ENCODE measurements at regions not wholly inside any gene's neighbourhood (a gene's known extent, or its start where the extent isn't known, plus 50 kb on each side); places are given as distances from the start of the nearest gene placed in this dataset.

DNA sequence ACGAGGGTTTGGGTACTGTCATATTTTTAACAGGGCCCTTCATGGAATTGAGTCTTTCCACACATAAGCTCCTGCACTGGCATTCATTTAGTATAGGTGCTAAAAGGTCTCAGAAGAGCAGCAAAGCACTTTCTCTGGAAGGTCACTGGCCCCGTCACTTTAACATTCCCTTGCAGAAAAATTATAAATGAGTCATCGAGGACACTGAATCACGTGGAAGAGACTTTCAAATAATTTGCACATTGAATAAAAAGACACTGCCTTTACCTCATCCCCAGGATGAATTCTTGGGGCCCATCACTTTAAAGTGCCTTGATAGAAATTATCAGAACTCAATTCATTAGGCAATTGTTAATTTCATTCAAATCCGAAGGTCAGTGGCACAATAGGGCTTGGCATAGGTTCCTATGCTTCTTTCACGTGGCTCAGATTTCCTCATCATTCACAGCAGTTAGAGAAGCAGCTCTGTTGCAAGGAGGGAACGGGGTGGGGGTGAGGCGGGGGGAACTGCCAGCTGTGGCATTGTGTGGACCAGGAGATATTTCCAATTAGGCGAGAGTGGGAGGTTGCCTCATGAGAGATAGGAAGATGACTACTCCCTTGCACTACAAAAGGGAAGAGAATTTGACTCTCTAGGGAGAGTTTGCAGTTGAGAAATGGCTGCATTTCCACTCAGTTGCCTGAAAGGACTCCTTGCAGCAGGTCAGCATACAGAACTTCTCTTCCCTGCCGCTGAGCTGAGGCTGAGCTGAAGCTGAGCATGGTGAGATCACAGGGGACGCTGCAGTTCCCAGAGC is 86.3 kb upstream of the NPAS2 start:
- no peak for FAIRE-seq
- ChIA-PET CTCF (no interaction called here), RAD21 (ENCODE audit: unreplicated experiment) (no interaction called here), SMC1A (ENCODE audit: uncharacterized antibody, unreplicated experiment) (no interaction called here), POLR2A (no interaction called here)
- TF ChIP-seq, protein P1, sequence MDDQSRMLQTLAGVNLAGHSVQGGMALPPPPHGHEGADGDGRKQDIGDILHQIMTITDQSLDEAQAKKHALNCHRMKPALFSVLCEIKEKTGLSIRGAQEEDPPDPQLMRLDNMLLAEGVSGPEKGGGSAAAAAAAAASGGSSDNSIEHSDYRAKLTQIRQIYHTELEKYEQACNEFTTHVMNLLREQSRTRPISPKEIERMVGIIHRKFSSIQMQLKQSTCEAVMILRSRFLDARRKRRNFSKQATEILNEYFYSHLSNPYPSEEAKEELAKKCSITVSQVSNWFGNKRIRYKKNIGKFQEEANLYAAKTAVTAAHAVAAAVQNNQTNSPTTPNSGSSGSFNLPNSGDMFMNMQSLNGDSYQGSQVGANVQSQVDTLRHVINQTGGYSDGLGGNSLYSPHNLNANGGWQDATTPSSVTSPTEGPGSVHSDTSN (IDR thresholded peaks at IDR 0.05; ENCODE audit: insufficient replicate concordance, low read depth, low read length) = no peak
- TF ChIP-seq, protein P2, sequence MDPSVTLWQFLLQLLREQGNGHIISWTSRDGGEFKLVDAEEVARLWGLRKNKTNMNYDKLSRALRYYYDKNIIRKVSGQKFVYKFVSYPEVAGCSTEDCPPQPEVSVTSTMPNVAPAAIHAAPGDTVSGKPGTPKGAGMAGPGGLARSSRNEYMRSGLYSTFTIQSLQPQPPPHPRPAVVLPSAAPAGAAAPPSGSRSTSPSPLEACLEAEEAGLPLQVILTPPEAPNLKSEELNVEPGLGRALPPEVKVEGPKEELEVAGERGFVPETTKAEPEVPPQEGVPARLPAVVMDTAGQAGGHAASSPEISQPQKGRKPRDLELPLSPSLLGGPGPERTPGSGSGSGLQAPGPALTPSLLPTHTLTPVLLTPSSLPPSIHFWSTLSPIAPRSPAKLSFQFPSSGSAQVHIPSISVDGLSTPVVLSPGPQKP (IDR thresholded peaks at IDR 0.05; ENCODE audit: low read depth, low read length) = no peak
- TF ChIP-seq STAT3 (IDR thresholded peaks at IDR 0.05; ENCODE audit: low read depth, low read length) (no peak), RUNX3 (IDR thresholded peaks at IDR 0.05; ENCODE audit: low read length) (no peak), NRF1 (conservative IDR thresholded peaks at IDR 0.05; ENCODE audit: low read depth, low read length) (no peak), SUPT20H (IDR thresholded peaks at IDR 0.05; ENCODE audit: borderline replicate concordance, control insufficient read depth, low read depth, low read length) (no peak)
- TF ChIP-seq, protein P3, sequence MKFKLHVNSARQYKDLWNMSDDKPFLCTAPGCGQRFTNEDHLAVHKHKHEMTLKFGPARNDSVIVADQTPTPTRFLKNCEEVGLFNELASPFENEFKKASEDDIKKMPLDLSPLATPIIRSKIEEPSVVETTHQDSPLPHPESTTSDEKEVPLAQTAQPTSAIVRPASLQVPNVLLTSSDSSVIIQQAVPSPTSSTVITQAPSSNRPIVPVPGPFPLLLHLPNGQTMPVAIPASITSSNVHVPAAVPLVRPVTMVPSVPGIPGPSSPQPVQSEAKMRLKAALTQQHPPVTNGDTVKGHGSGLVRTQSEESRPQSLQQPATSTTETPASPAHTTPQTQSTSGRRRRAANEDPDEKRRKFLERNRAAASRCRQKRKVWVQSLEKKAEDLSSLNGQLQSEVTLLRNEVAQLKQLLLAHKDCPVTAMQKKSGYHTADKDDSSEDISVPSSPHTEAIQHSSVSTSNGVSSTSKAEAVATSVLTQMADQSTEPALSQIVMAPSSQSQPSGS (IDR thresholded peaks at IDR 0.05; ENCODE audit: low read length) = no peak
- TF ChIP-seq, protein P4, sequence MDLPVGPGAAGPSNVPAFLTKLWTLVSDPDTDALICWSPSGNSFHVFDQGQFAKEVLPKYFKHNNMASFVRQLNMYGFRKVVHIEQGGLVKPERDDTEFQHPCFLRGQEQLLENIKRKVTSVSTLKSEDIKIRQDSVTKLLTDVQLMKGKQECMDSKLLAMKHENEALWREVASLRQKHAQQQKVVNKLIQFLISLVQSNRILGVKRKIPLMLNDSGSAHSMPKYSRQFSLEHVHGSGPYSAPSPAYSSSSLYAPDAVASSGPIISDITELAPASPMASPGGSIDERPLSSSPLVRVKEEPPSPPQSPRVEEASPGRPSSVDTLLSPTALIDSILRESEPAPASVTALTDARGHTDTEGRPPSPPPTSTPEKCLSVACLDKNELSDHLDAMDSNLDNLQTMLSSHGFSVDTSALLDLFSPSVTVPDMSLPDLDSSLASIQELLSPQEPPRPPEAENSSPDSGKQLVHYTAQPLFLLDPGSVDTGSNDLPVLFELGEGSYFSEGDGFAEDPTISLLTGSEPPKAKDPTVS (IDR thresholded peaks at IDR 0.05; ENCODE audit: low read depth, low read length) = no peak
- TF ChIP-seq, protein P5, sequence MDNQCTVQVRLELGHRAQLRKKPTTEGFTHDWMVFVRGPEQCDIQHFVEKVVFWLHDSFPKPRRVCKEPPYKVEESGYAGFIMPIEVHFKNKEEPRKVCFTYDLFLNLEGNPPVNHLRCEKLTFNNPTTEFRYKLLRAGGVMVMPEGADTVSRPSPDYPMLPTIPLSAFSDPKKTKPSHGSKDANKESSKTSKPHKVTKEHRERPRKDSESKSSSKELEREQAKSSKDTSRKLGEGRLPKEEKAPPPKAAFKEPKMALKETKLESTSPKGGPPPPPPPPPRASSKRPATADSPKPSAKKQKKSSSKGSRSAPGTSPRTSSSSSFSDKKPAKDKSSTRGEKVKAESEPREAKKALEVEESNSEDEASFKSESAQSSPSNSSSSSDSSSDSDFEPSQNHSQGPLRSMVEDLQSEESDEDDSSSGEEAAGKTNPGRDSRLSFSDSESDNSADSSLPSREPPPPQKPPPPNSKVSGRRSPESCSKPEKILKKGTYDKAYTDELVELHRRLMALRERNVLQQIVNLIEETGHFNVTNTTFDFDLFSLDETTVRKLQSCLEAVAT (IDR thresholded peaks at IDR 0.05) = no peak
- in situ Hi-C loops (cut with MboI) = loop anchor here (10.0 kb wide), 1 partner anchor 251 kb away; no protein-coding TSS in a partner anchor
- 26% methylated on average over 11 of the region's 11 CpGs for WGBS (ENCODE audit: insufficient coverage, insufficient replicate concordance, low lambda C conversion rate, missing lambda C conversion rate)
- H3K9ac ChIP-seq (ENCODE audit: control insufficient read depth, insufficient read depth, low read length) = no peak overlapping the region
- no peak overlapping the region for H3K27ac ChIP-seq (ENCODE audit: control insufficient read depth, insufficient read depth)
- no peak for ATAC-seq
- no peaks in the 10 kb centered on the region for H4K20me1 ChIP-seq (ENCODE audit: control insufficient read depth, insufficient read depth)
- H3K27me3 ChIP-seq (replicated peaks in 1 of 2; ENCODE audit: control insufficient read depth in 2 of 2, insufficient read depth in 2 of 2, low read length in 1 of 2) = peaks cover 0 to 2% of the 10 kb centered on the region in 2 experiments; a peak in 1 of 4 replicates
- no peaks in the 10 kb centered on the region for H3K36me3 ChIP-seq (ENCODE audit: control insufficient read depth in 2 of 2, insufficient read depth in 2 of 2, low read length in 1 of 2)
- H3K4me2 ChIP-seq (ENCODE audit: control insufficient read depth, insufficient read depth) = no peak overlapping the region
- no peaks in the 10 kb centered on the region for H3K4me1 ChIP-seq (ENCODE audit: control insufficient read depth, insufficient read depth, low read length)
- no peaks in the 10 kb centered on the region for H3K79me2 ChIP-seq (ENCODE audit: control insufficient read depth, insufficient read depth, low read length)
- no TSS peak for BruUV-seq (replicated peaks)
- intact Hi-C loops (cut with micrococcal nuclease; ENCODE audit: unreplicated experiment) = no loop called here
- no peaks in the 10 kb centered on the region for H3K9me3 ChIP-seq (replicated peaks; ENCODE audit: control insufficient read depth, insufficient read depth, low read length)
- no peak overlapping the region for H3K4me3 ChIP-seq
- H2AFZ ChIP-seq (ENCODE audit: control insufficient read depth, low read depth, low read length) = no peak overlapping the region
- no peak for DNase-seq (ENCODE audit: low read depth, low spot score)

Measured in GM12878 (cell line).